Lower leg skin (tissue), 4 donors: ENCODE measurements at regions not wholly inside any gene's neighbourhood (a gene's known extent, or its start where the extent isn't known, plus 50 kb on each side); places are given as distances from the start of the nearest gene placed in this dataset.
"Not testable (repeated sequence)": the region's sequence is repeated elsewhere in the genome, so short reads cannot be mapped to it uniquely, and the experiment has no call there.

Experiments
- DNase-seq, 2 donors: peaks; one replicate each; pipeline ENCODE4 v3.0.0-alpha.2; 2019; ENCODE audit warnings: low spot score in 2 of 2
- H3K4me3 ChIP-seq: fragments of 200-600 bp; sonication (generic); 2 replicates; pipeline ENCODE4 v1.5.1; 2017; ENCODE audit warnings: mild to moderate bottlenecking, low read depth; ENCODE audit not compliant: poor library complexity, severe bottlenecking
- POLR2A ChIP-seq, 2 donors: fragments of 450-650 bp; IDR thresholded peaks; one replicate each; pipeline ENCODE4 v1.6.1; 2016 to 2017; ENCODE audit warnings: antibody characterized with exemption in 2 of 2, mild to moderate bottlenecking in 1 of 2, moderate library complexity in 1 of 2
- WGBS, 2 donors: methylation state at CpG; one replicate each; pipeline ENCODE4 v1.1.5; 2018; 5-methylcytosine and 5-hydroxymethylcytosine counted together
- intact Hi-C: fragments of 100-400 bp; cut with DNase I; formaldehyde crosslinking; loops from one replicate; pipeline ENCODE4 v1.15.0; 2023; ENCODE audit warnings: low total_unique reads
- TF ChIP-seq, protein P1 (sequence below), 3 donors: fragments of 450-650 bp; IDR thresholded peaks; one replicate each; pipeline ENCODE4 v1.5.1; 2016; ENCODE audit warnings: antibody characterized with exemption in 3 of 3, mild to moderate bottlenecking in 3 of 3, moderate library complexity in 2 of 3

DNA sequence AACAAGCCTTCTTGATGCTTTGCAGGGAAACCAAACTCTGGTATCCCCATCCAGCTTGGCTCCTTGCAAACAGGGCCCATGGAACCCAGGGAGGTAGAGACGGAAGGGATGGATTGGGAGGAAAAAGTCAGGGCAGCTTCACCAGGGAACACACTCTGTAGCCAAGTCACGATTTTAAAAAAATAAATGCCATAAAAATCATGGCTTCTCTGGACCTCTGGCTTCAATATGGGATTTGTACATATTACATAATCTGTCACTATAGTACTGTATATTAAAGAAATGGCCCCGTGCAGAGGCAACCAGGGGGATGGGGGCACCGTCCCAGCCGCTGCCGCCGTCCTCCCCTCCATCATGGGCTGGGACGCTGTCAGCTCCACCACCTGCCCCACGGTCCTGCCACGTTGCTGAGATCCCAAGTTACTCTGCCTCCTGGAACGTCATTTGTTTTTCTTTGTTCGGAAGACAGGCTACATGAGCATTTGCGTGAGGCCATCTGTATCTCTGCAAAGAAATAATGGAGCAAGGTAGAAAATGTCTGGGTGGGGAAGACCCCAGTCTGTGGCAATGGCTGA, 313.3 kb downstream of the ZNF536 start:
- peak in 1 of 2 donors; percentile 82 for DNase-seq
- intact Hi-C loops = no loop called here
- no peak for TF ChIP-seq POLR2A (IDR thresholded peaks at IDR 0.05)
- TF ChIP-seq, protein P1, sequence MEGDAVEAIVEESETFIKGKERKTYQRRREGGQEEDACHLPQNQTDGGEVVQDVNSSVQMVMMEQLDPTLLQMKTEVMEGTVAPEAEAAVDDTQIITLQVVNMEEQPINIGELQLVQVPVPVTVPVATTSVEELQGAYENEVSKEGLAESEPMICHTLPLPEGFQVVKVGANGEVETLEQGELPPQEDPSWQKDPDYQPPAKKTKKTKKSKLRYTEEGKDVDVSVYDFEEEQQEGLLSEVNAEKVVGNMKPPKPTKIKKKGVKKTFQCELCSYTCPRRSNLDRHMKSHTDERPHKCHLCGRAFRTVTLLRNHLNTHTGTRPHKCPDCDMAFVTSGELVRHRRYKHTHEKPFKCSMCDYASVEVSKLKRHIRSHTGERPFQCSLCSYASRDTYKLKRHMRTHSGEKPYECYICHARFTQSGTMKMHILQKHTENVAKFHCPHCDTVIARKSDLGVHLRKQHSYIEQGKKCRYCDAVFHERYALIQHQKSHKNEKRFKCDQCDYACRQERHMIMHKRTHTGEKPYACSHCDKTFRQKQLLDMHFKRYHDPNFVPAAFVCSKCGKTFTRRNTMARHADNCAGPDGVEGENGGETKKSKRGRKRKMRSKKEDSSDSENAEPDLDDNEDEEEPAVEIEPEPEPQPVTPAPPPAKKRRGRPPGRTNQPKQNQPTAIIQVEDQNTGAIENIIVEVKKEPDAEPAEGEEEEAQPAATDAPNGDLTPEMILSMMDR (IDR thresholded peaks at IDR 0.05) = no peak
- no peak overlapping the region for H3K4me3 ChIP-seq
- 74 to 78% methylated on average over 13 of the region's 13 CpGs for WGBS, 2 donors

DNA sequence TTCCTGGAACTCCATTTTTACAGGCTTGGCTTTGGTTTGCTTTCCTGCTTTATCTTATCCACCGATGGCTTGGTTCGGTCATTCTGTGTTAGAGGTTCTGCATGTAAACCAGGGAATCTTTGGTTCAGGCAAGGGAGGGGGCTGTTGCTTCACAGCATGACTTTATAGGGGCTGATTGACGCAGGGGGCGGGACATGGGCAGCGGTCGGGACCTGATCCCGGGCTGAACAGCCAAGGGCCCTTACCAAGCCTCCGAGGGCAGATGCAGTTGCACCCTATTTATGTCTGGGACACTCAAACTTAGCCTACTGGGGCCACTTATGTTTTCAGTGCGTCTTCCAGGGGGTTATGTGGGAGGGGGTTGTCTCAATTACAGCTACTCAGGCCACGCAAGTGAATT, 312.4 kb downstream of the ZNF536 start:
- intact Hi-C loops = loop anchor here (5.0 kb wide), 1 partner anchor 1538 kb away; no protein-coding TSS in a partner anchor
- DNase-seq = peak in 1 of 2 donors; percentile 71
- 82 to 85% methylated on average over 10 of the region's 10 CpGs for WGBS, 2 donors
- H3K4me3 ChIP-seq = no peak overlapping the region
- TF ChIP-seq, protein P1 (IDR thresholded peaks at IDR 0.05) = no peak
- TF ChIP-seq POLR2A (IDR thresholded peaks at IDR 0.05) = no peak

DNA sequence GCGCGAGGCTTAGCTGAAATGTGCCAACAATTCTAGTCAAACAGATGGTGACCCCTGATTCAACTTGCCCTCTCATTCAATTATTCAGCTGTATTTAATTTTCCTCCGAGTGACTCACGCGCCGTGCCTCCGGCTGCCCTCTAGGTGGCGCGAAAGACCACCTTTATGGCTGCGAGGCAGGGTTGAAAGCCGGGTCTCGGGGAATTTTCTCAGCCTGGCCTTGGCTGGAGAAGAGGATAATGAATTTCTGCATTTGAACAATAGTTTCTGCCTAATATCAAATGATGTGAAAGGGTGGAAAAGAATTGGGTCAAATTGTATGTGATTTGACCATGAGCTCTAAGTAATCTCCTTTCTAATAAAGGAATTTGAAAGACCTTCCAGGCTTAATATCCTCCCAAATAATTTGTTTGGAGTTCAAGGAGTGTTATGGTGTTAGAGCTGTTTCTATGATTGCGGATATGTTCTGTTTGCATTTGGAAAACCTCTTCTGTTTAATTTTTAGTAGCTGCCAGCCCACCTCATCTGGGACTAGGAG, 310.9 kb downstream of the ZNF536 start:
- no peak for TF ChIP-seq POLR2A (IDR thresholded peaks at IDR 0.05)
- TF ChIP-seq, protein P1 (IDR thresholded peaks at IDR 0.05) = peak in 1 of 3 donors; percentile 65
- no peak overlapping the region for H3K4me3 ChIP-seq
- WGBS, 2 donors = 7% methylated on average over 13 of the region's 13 CpGs
- peak; percentile 78 to 95 for DNase-seq
- intact Hi-C loops = loop anchor here (5.0 kb wide), 1 partner anchor 1539 kb away; no protein-coding TSS in a partner anchor

DNA sequence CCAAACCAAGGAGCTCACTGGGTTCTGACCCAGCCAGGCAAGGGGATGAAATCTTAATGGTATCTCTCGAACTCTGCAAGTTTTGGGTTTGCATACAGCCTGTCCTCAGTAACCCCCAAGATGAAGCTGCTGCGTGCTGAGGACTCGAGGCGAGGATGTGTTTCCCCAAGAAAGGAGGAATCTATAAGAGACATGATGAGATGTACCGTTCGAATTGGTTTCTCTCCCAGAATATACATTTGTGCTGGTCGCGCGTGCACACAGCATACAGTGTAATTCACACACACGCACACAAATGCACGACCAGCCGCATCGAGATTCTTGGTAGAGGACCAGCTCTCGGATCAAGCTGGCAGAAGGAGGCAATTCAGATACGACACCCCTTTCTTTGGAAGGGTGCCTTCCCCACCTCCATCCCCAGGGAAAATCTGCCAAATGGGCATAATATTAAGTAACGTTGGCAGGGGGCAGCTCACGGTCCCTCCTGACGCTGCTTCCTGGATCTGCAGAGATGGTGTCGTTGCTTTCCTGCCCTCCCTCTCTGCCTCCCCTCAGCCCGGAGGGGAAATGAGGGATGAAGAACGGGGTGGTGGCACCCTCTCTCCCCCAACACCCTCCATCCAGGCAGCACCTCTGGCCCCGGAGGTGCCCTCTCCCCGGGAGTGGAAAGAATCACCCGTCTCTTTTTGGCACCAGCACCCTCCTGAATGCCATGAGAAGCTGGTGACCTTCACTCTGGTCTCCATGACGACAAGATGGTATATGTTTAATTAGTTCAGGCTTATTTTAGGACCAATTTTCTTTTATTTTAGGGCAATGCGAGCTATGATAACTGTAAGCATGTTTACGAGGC, 310.2 kb downstream of the ZNF536 start:
- TF ChIP-seq, protein P1 (IDR thresholded peaks at IDR 0.05) = no peak
- TF ChIP-seq POLR2A (IDR thresholded peaks at IDR 0.05) = no peak
- intact Hi-C loops = loop anchor here (5.0 kb wide), 1 partner anchor 1540 kb away; no protein-coding TSS in a partner anchor
- 55 to 59% methylated on average over 27 of the region's 27 CpGs for WGBS, 2 donors
- no peak overlapping the region for H3K4me3 ChIP-seq
- peak in 1 of 2 donors; percentile 75 for DNase-seq

DNA sequence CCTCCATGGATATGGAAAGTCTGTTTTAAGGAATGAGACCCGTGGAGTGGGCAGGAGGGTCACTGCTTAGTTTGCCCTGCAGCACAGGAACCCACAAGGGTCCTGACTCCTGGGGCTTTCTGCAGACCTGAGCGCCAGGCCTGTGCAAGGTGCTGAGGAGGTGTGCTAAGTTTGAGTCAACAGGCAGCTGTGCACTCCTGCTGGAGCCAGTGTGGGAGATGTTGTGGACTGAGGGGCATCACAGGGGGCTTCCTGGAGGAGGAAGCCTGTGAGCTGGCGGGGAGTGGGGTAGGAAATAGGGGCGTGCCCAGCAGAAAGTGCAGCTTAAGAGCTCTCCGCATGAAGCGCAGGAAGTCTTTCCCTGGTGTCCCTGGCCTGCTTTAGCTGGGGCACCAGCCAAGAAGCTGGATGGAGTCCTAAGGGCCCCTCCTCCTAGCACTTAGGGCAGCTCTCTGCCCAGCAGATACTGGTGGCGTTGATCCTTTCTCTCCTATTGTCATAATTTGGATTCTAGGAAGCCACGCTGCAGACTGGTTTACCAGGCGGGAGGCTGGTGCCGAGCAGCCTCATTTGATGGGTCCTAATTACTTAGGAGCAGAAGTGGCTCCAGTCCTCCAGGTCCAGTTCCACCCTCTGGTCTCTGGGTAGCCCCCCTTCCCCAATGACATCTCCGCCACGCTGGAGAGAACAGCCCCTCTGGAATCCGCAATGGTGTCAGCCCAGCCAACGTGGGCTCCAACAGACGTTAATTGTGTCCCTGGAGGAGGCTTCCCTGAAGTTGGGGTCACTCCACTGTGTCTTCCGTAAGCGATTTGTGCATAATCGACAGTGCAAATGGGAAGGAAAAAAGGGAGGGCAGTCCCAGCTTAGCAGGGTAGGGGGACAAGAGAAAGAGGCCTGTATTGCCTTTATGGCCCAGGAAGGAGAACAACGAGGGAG, 309.2 kb downstream of the ZNF536 start:
- TF ChIP-seq, protein P1 (IDR thresholded peaks at IDR 0.05) = no peak
- TF ChIP-seq POLR2A (IDR thresholded peaks at IDR 0.05) = no peak
- WGBS, 2 donors = 79 to 81% methylated on average over 19 of the region's 19 CpGs
- DNase-seq = peak in 1 of 2 donors; percentile 71
- no peak overlapping the region for H3K4me3 ChIP-seq
- intact Hi-C loops = loop anchor here (5.0 kb wide), 1 partner anchor 1541 kb away; no protein-coding TSS in a partner anchor

DNA sequence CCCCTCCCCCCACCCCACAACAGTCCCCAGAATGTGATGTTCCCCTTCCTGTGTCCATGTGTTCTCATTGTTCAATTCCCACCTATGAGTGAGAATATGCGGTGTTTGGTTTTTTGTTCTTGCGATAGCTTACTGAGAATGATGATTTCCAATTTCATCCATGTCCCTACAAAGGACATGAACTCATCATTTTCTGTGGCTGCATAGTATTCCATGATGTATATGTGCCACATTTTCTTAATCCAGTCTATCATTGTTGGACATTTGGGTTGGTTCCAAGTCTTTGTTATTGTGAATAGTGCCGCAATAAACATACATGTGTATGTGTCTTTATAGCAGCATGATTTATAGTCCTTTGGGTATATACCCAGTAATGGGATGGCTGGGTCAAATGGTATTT, 308.2 kb downstream of the ZNF536 start:
- not testable (repeated sequence) for DNase-seq, H3K4me3 ChIP-seq
- 97 to 100% methylated on average over 3 of the region's 3 CpGs for WGBS, 2 donors
- intact Hi-C loops = loop anchor here (5.0 kb wide), 1 partner anchor 1542 kb away; no protein-coding TSS in a partner anchor
